ENCODE measurements at regions not wholly inside any gene's neighbourhood (a gene's known extent, or its start where the extent isn't known, plus 50 kb on each side); places are given as distances from the start of the nearest gene placed in this dataset.

DNA sequence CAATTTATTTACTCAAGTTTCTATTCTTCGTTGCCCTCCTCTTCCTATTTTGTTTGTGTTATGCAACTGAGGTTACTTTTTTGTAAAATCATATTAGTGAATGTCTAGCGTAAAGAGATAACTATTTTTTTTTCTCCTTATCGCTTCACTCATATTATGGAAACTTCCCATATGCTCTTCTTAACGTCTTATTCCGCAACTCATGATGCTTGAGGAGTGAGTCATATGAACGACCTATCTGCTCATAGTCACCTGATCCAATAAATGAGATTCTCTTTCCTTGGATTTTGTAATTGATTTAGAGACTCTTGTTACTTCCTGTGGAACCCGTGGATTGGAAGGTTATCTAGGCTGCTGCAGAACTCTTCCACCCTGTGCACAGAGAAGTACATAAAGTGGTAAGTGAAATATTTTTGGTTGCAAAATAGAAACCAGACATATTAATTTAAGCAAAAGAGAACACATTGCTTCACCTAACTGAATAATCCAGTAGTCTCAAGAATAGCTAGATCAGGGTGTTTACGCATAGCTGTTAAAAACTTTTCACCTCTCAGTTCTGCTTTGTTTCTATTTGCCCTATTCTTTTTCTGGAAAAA lies 719.3 kb upstream of the SGO1 start:
- POLR2A ChIA-PET: no interaction called here
- TF ChIP-seq, protein P1, sequence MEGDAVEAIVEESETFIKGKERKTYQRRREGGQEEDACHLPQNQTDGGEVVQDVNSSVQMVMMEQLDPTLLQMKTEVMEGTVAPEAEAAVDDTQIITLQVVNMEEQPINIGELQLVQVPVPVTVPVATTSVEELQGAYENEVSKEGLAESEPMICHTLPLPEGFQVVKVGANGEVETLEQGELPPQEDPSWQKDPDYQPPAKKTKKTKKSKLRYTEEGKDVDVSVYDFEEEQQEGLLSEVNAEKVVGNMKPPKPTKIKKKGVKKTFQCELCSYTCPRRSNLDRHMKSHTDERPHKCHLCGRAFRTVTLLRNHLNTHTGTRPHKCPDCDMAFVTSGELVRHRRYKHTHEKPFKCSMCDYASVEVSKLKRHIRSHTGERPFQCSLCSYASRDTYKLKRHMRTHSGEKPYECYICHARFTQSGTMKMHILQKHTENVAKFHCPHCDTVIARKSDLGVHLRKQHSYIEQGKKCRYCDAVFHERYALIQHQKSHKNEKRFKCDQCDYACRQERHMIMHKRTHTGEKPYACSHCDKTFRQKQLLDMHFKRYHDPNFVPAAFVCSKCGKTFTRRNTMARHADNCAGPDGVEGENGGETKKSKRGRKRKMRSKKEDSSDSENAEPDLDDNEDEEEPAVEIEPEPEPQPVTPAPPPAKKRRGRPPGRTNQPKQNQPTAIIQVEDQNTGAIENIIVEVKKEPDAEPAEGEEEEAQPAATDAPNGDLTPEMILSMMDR (IDR thresholded peaks at IDR 0.05; ENCODE audit: control extremely low read depth, extremely low read depth, low read depth, missing control alignments): no peak
- no peak for DNase-seq (ENCODE audit: extremely low spot score)
- CTCF ChIA-PET: no interaction called here

DNA sequence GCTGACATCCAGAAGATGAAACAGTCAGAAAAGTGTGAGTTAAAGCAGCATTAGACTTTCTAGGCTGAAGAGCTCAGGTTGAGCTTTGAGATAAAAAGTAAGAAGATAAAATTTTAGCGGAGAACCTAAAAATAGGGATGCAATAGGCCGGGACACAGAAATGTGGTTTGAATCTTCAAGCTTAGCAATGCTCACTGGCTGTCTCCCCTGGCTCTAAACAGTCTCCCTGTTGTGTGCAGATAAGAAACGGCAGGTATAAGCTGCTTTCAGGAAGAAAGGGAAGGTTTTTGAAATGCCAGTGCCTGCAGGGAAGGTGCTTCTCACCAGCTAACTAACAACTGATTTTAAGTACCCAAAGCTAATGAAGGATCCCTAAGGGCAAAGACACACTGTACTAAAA lies 718.7 kb upstream of the SGO1 start:
- CTCF ChIA-PET: no interaction called here

DNA sequence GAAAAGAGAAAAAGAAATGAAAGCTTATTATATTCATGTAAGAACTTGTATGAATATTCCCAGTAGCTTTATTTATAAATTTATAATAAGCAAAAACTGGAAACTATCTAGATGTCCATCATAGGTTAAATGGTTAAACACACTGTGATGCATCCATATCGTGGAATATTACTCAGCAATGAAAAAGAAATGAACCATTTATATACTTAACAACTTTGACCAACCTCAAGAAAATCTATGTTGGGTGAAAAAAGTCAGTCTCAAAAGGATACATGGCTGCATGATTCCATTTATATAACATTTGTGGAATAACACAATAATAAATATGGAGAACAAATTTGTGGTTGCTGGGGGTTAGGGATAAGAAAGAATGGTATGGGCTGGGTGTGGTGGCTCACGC lies 713.0 kb upstream of the SGO1 start:
- POLR2A ChIA-PET: no interaction called here
- CTCF ChIA-PET: no interaction called here
- TF ChIP-seq, protein P1 (IDR thresholded peaks at IDR 0.05; ENCODE audit: control extremely low read depth, extremely low read depth, low read depth, missing control alignments): no peak
- DNase-seq (ENCODE audit: extremely low spot score): no peak

More for the DNA sequence above, 718.7 kb upstream of the SGO1 start:
- DNase-seq (ENCODE audit: extremely low spot score): no peak
- POLR2A ChIA-PET: no interaction called here
- TF ChIP-seq, protein P1 (IDR thresholded peaks at IDR 0.05; ENCODE audit: control extremely low read depth, extremely low read depth, low read depth, missing control alignments): no peak

DNA sequence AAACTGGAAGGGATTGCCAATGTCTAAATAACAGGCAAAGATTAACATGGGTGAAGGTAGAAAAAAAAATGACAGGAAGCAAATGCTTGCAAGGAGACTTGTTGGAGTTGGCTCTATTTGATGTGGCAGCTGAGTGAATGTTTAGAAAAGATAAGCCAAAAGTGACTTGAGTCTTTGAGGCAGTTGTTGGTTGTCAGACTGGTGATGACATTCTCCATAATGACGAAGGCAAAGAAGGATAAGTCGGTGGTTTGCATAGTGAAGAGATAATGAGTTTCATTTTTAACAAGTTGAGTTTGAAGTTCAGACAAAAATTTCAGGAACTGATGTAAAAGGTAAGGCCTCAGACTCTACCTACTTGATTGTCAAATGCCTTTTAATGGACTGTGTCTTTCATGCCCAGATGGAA lies 704.1 kb upstream of the SGO1 start:
- no peak for DNase-seq (ENCODE audit: extremely low spot score)
- TF ChIP-seq, protein P1 (IDR thresholded peaks at IDR 0.05; ENCODE audit: control extremely low read depth, extremely low read depth, low read depth, missing control alignments): no peak
- CTCF ChIA-PET: no interaction called here
- POLR2A ChIA-PET: no interaction called here

DNA sequence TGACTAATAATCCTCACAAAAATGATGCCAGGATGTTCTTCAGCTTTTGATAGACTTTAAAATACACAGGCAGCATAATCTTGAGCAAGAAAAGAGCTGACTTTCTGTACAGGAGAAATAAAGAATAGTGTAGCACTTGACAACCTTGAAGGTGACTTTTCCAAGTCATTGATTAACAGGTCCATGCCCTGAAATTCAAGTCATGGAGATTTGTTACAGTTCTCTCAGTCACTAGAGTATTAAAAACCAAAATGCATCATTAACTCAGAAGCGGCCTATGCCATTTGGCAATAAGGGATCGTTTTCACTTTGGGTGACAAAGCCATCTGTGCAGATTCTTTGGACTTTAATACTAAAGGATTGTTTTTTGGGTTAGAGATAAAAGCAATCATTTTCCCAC lies 692.7 kb upstream of the SGO1 start:
- ChIA-PET CTCF (interaction anchor here (1.3 kb wide), 1 partner anchor 34 kb away, joined by 3 read pairs; no protein-coding TSS in a partner anchor), POLR2A (no interaction called here)
- TF ChIP-seq, protein P1 (IDR thresholded peaks at IDR 0.05; ENCODE audit: control extremely low read depth, extremely low read depth, low read depth, missing control alignments): no peak
- no peak for DNase-seq (ENCODE audit: extremely low spot score)

DNA sequence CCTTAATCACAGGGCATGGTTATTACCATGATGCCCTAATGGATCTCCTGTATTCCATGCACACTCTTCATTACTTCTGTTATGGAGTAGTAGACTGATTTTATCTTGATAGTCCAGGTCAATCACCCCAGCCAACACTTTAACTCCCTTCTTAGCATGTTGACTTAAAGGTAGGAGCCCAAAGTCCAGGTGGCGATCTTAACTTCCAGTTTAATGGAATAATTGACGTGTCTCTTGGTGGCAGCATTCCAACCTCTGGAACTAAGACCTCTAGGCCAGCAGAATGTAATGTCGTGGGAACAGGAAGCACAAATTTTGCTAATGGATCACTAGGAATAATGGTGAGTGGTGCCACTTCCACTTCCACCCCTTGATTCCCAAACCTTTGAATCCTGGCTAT lies 687.2 kb upstream of the SGO1 start:
- DNase-seq (ENCODE audit: extremely low spot score): no peak
- TF ChIP-seq, protein P1 (IDR thresholded peaks at IDR 0.05; ENCODE audit: control extremely low read depth, extremely low read depth, low read depth, missing control alignments): no peak
- POLR2A ChIA-PET: no interaction called here
- CTCF ChIA-PET: no interaction called here

All from GM10248 (cell line).